ENCODE measurements at regions not wholly inside any gene's neighbourhood (a gene's known extent, or its start where the extent isn't known, plus 50 kb on each side); places are given as distances from the start of the nearest gene placed in this dataset.
"Not testable (repeated sequence)": the region's sequence is repeated elsewhere in the genome, so short reads cannot be mapped to it uniquely, and the experiment has no call there.

- DNase-seq: no peak
Measured at GRCh38 chr1:99539131-99539530, 106.8 kb upstream of the PALMD start.

- no peak for DNase-seq
Measured at GRCh38 chr1:99540744-99541143, 105.2 kb upstream of the PALMD start.

GRCh38 chr1:99544328-99544727 lies 101.6 kb upstream of the PALMD start:
- no peak for DNase-seq

- no peak for DNase-seq
Measured at GRCh38 chr1:99546432-99547416, 99.2 kb upstream of the PALMD start.

- no peak for DNase-seq
Measured at GRCh38 chr1:99548943-99549605, 96.8 kb upstream of the PALMD start.

GRCh38 chr1:99550198-99550597 lies 95.7 kb upstream of the PALMD start:
- DNase-seq: peak; percentile 27

GRCh38 chr1:99551812-99552614 lies 93.9 kb upstream of the PALMD start:
- DNase-seq: no peak

GRCh38 chr1:99553301-99553700 lies 92.6 kb upstream of the PALMD start:
- no peak for DNase-seq

- not testable (repeated sequence) for DNase-seq
Measured at GRCh38 chr1:99553819-99554218, 92.1 kb upstream of the PALMD start.

- no peak for DNase-seq
Measured at GRCh38 chr1:99554727-99555126, 91.2 kb upstream of the PALMD start.

GRCh38 chr1:99557546-99558202 lies 88.2 kb upstream of the PALMD start:
- no peak for DNase-seq

GRCh38 chr1:99559166-99559565 lies 86.7 kb upstream of the PALMD start:
- DNase-seq: no peak

- DNase-seq: no peak
Measured at GRCh38 chr1:99560207-99561040, 85.5 kb upstream of the PALMD start.

GRCh38 chr1:99561952-99562351 lies 84.0 kb upstream of the PALMD start:
- no peak for DNase-seq

- no peak for DNase-seq
Measured at GRCh38 chr1:99565606-99566289, 80.2 kb upstream of the PALMD start.

GRCh38 chr1:99566290-99567021 lies 79.5 kb upstream of the PALMD start:
- no peak for DNase-seq

GRCh38 chr1:99570486-99571089 lies 75.3 kb upstream of the PALMD start:
- no peak for DNase-seq

GRCh38 chr1:99571092-99571734 lies 74.7 kb upstream of the PALMD start:
- DNase-seq: no peak

- no peak for DNase-seq
Measured at GRCh38 chr1:99573431-99574217, 72.3 kb upstream of the PALMD start.
